Effector CD8-positive, alpha-beta T cell (primary cell): ENCODE measurements at regions not wholly inside any gene's neighbourhood (a gene's known extent, or its start where the extent isn't known, plus 50 kb on each side); places are given as distances from the start of the nearest gene placed in this dataset.

Experiments
- DNase-seq: peaks from one replicate; lab custom pipeline; 2025; lab: John Stamatoyannopoulos, UW

DNA sequence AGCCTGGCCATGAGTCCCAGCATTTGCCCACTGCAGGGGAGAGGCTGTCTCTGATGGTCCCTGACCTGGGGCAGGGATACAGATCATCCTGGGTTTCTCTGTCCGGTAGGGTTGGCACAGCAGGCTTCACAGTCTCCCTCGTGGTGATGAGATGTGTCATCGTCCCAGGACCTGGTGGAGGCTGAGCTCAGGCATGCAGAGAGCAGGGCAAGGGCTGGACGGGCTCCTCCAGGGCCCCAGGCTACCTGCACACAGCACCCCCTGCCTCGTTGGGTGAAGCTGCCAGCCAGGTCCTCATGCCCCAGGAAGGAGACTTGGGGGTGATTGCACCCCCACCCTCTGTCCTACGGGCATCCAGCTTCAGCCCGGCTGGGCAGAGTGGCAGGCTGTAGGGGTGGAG is 155.8 kb upstream of the GSE1 start:
- no peak for DNase-seq

DNA sequence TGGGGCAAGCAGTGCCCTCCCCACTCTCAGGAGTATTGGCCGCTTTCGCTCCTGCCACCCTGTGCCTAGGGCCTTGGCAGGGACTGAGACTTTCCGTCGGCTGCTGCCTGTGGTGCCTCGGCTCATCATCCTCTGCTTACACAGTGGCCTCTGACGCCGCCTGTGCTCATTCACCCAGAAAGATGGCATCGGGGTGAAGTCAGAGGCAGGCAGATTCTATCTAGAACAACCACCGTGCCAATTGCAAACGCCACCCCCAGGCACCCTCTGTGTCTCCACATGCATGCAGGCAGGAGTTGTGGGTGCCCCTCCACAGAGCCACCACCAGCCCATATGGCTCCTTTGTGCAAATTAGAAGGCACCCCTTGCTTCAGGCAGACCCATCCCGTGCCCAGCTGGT is 154.2 kb upstream of the GSE1 start:
- DNase-seq, result no peak

- no peak for DNase-seq
Measured at GRCh38 chr16:85459529-85460251, 153.4 kb upstream of the GSE1 start.

- DNase-seq, result no peak
Measured at GRCh38 chr16:85460252-85461021, 152.7 kb upstream of the GSE1 start.

DNA sequence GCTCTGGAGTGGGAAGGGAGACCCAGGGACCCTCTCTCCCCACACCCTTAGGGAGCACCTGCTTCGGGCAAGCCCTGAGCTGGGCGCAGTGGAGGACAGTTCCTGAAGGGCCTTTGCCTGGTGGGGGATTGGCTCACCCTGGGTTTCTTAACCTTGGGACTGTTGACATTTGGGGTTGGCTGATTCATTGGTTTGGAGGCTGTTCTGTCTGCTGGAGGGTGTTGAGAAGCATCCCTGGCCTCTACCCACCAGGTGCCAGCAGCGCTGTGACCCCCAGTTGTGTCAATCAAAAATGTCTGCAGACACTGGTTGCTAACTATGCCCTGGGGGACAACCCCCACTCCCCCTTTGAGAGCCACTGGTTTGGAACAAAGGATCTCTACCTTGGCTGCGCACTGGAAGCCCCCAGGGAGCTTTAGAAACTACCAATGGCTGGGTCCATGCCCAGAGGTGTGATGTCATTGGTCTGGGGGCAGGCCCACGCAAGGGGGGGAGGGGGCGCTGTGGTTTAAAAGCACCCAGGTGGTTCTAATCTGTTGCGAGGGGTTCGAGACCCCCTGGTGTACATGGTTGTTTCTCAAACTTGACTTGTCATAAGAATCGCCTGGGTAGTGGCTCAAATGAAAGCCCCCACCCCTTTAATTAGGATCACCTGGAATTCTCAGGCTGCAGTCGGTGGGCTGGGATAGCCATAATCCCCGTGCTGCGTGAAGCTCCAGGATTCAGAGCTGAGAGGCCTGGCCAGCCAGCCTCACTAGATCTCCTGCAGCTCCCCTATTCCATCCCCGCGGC is 151.9 kb upstream of the GSE1 start:
- DNase-seq, result no peak

GRCh38 chr16:85461814-85462713 is 151.1 kb upstream of the GSE1 start:
- DNase-seq, result peak; percentile 12

- no peak for DNase-seq
Measured at GRCh38 chr16:85462714-85463611, 150.2 kb upstream of the GSE1 start.

DNA sequence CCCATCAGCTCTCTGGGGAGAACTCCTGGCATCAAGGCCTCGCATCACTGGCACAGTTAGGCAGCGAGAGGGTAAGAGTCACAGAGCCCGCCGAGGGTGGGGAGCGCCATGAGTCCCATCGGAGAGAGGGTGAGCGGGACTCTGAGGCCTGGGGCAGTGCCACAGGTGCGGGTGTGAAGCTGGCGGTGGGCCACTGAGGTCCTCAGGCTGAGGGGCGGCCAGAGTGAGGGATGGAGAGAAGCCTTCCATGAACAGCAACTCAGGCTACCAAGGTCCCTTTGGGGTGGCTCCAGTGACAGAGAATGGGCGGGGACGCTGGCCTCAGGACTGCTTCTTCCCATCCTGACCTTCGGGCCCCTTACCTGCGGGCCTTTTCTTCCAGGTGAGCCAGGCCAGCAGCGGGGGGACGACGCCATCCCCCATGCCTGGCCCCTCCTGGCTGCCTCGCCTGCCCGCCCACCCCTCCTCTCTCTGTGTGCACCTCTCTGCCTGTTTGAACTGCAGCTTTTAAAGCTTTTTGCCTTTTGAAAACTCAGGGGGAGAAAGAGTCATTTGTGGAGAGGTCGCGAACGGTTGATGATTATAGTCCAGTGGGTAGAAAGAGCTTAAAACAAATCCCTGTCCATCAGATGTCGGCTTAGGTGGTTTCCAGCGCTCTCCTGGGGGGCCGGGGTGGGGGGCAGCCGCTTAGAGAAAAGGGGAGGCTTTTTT is 149.3 kb upstream of the GSE1 start:
- no peak for DNase-seq

GRCh38 chr16:85464383-85465305 is 148.5 kb upstream of the GSE1 start:
- no peak for DNase-seq

DNA sequence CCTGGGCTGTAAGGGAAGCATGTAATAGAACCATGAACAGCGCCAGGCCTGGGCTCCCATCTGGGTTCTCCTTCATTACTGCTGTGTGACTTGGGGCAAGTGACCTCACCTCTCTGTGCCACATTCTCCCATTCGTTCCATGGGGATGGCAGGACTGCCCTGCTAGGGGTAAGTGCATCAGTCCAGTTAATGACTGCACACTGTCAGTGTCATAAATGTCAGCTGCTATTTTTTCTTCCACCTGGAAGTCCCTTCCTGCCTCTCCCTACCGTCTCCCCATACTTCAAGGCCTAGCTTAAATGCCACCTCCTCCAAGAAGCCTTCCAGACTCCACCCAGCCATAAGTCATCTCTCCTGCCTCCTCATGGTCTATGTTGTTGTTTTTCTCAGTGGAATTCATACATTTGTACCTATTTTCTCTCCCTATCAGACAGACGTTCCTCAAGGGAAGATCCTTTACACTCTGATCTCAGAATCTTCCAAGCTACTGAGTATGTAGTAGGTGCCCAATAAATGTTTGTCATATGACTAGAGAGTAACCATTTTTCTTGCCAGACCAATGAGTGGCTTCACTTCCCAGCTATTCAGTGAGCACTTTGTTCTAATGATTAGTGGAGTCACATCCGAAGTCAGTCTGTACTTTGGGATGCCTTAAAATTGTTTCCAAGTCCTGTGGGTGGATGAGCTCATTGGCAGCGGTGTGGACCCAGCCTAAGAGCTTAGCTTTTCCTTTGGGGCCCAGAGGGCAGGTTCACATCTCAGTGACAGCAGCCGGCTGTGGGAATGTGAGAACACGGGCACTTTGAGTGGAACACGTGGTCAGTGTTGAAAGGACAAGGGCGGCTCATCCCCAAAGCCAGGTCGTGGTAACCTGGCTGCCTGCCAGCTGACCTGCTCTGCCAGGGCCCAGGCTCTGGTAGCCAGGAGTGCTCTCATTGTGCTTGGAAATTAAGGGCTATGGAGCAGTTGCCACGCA is 147.5 kb upstream of the GSE1 start:
- DNase-seq, result no peak

DNA sequence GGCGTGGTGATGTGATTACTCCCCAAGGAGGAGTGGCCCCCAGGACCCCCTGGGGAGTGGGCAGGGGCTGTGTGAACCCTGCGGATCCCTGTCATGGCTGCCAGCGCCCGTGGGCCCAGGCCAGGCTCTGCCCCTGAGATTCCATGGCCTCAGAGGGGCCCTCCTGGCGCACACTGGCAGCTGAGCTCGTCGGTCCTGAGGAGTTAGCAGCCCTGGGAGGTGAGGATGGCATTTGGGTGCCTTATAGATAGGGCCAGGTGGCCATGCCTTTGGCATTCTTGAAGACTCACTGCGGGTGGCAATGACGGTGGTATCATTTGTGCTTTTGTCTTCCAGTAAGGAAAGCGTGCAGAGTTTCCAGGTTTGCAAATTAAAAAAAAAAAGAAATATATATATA is 146.8 kb upstream of the GSE1 start:
- no peak for DNase-seq

DNA sequence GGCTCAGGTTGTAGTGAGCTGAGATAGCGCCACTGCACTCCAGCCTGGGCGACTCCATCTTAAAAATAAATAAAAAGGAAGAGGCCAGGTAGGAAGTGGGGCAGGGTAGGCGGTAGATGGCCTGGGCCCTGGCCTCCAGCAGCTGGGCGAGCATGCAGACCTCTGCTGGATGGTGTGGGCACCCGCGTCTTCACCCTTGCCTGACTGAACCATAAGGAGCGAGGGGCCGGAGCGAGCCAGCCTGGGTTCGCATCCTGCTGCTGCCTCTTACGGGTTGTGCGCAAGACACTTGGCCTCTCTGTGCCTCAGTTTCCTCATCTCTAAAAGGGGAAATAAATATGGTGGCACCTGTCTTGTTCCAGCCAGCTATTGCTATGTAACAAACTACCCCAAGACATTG is 146.1 kb upstream of the GSE1 start:
- no peak for DNase-seq

GRCh38 chr16:85469929-85470590 is 143.1 kb upstream of the GSE1 start:
- no peak for DNase-seq

GRCh38 chr16:85470873-85471272 is 142.2 kb upstream of the GSE1 start:
- DNase-seq, result no peak

DNA sequence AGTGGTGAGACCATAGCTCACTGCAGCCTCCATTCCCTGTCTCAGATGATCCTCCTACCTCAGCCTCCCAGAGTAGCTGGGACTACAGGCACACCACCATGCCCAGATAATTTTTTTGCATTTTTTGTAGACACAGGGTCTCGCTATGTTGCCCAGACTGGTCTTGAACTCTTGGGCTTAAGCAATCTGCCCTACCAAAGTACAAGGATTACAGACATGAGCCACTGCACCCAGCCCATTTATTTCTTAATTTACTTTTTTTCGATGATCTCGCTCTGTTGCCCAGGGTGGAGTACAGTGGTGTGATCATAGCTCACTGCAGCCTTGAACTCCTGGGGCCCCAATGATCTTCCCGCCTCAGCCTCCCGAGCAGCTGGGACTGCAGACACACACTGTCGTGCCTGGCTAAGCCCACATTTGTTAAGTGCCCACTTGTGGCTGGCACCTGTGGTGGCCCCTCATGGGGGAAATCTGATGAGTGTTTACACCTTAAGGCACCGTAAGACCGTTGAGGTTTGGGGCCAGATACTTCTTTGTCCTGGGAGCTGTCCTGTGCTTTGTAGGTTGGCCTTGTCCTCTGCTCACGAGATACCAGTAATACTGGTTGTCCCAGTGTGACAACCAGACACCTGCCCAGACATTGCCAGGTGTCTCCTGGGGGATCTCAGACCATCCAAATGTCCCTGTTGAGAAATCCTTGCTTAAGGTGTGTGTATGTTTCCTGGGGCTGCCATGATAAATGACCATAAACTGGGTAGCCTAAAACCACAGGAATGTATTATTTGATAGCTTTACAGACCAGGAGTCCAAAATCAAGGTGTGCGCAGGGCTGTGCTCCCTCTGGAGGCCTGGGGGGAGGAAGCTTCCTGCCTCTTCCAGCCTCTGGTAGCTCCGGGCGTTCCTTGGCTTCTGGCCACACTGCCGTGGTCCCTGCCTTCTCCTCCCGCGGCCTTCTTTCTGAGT is 141.4 kb upstream of the GSE1 start:
- DNase-seq, result no peak

DNA sequence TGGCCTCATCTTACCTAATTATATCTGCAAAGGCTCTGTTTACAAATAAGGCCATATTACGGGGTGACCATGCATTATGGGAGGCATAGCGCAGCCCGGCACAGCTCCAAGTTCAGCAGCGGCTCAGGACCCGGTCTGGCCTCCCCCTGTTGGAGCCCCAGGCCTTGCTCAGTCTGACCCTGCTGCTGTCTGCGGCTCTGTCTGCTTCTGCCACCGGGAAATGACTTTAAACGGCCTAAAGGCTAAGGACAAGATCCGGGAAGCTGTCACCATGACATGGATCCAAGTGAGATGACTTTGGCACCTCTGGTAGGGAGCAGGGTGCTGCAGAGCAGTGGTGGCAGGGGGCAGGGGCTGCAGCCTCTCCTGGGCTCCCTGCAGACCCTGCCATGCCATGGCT is 140.6 kb upstream of the GSE1 start:
- DNase-seq, result no peak
